GM23338 (cell line): ENCODE measurements at regions not wholly inside any gene's neighbourhood (a gene's known extent, or its start where the extent isn't known, plus 50 kb on each side); places are given as distances from the start of the nearest gene placed in this dataset.

Source experiments
- CREB1 ChIP-seq: fragments of 250-450 bp; sonication (Bioruptor Pico); IDR thresholded peaks from 2 replicates; pipeline ENCODE4 v1.5.0; 2020; ENCODE audit warnings: low read depth, mild to moderate bottlenecking, moderate library complexity
- EZH2 ChIP-seq: fragments of 200-600 bp; sonication (generic); IDR thresholded peaks from one replicate; pipeline ENCODE4 v1.8.0; 2017; ENCODE audit warnings: antibody characterized with exemption, mild to moderate bottlenecking, low read depth; ENCODE audit not compliant: unreplicated experiment
- JUNB ChIP-seq: IDR thresholded peaks from one replicate; pipeline ENCODE4 v1.6.1; 2016; ENCODE audit warnings: antibody characterized with exemption; ENCODE audit not compliant: unreplicated experiment
- POLR2AphosphoS5 ChIP-seq: IDR thresholded peaks from 2 replicates; pipeline ENCODE4 v1.6.1; 2016; ENCODE audit warnings: antibody characterized with exemption, low read depth
- TF ChIP-seq, protein P1 (sequence below), 2 experiments: fragments of 200-600 bp in 1 of 2; sonication (generic) in 1 of 2; conservative IDR thresholded peaks; 2 replicates each; pipeline versions ENCODE4 v1.5.1 to v1.6.1; 2016 to 2017; ENCODE audit warnings: antibody characterized with exemption in 2 of 2, low read depth in 2 of 2, mild to moderate bottlenecking in 2 of 2, moderate library complexity in 1 of 2
- TF ChIP-seq, protein P2 (sequence below): IDR thresholded peaks from one replicate; pipeline ENCODE4 v1.6.1; 2018; ENCODE audit warnings: antibody characterized with exemption; ENCODE audit not compliant: unreplicated experiment

DNA sequence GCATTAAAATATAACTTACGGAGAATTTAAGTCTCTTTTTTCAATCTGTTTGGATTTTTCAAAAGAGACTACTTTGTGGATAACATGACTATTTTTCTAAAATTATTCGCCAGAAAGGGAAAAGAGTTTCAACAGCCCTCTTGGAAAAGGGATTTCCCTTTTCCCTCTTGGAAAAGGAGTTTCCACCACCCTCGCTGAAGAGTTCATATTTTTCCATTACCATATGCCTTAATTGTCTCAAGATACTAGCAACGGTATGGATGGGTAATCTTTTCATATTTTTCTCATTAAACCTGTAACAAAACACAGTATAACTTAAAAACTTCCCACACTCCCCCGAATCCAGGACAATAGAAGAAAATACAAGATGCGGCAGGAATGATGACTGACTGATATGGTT lies 66.1 kb upstream of the SPATA12 start:
- TF ChIP-seq POLR2AphosphoS5 (no peak), CREB1 (CRISPR knock-in tag) (no peak), JUNB (no peak), EZH2 (no peak)
- TF ChIP-seq, protein P1, sequence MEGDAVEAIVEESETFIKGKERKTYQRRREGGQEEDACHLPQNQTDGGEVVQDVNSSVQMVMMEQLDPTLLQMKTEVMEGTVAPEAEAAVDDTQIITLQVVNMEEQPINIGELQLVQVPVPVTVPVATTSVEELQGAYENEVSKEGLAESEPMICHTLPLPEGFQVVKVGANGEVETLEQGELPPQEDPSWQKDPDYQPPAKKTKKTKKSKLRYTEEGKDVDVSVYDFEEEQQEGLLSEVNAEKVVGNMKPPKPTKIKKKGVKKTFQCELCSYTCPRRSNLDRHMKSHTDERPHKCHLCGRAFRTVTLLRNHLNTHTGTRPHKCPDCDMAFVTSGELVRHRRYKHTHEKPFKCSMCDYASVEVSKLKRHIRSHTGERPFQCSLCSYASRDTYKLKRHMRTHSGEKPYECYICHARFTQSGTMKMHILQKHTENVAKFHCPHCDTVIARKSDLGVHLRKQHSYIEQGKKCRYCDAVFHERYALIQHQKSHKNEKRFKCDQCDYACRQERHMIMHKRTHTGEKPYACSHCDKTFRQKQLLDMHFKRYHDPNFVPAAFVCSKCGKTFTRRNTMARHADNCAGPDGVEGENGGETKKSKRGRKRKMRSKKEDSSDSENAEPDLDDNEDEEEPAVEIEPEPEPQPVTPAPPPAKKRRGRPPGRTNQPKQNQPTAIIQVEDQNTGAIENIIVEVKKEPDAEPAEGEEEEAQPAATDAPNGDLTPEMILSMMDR (conservative IDR thresholded peaks at IDR 0.05; ENCODE audit: low read depth in 2 of 2), result no peak
- TF ChIP-seq, protein P2, sequence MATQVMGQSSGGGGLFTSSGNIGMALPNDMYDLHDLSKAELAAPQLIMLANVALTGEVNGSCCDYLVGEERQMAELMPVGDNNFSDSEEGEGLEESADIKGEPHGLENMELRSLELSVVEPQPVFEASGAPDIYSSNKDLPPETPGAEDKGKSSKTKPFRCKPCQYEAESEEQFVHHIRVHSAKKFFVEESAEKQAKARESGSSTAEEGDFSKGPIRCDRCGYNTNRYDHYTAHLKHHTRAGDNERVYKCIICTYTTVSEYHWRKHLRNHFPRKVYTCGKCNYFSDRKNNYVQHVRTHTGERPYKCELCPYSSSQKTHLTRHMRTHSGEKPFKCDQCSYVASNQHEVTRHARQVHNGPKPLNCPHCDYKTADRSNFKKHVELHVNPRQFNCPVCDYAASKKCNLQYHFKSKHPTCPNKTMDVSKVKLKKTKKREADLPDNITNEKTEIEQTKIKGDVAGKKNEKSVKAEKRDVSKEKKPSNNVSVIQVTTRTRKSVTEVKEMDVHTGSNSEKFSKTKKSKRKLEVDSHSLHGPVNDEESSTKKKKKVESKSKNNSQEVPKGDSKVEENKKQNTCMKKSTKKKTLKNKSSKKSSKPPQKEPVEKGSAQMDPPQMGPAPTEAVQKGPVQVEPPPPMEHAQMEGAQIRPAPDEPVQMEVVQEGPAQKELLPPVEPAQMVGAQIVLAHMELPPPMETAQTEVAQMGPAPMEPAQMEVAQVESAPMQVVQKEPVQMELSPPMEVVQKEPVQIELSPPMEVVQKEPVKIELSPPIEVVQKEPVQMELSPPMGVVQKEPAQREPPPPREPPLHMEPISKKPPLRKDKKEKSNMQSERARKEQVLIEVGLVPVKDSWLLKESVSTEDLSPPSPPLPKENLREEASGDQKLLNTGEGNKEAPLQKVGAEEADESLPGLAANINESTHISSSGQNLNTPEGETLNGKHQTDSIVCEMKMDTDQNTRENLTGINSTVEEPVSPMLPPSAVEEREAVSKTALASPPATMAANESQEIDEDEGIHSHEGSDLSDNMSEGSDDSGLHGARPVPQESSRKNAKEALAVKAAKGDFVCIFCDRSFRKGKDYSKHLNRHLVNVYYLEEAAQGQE, result no peak
